ENCODE measurements at regions not wholly inside any gene's neighbourhood (a gene's known extent, or its start where the extent isn't known, plus 50 kb on each side); places are given as distances from the start of the nearest gene placed in this dataset.
A peak's percentile ranks its signal among the peaks of the same experiment; 100 is the strongest.

GRCh38 chr7:68422281-68422680 is 1176.0 kb upstream of the AUTS2 start:
- ATAC-seq (ENCODE audit: poor library complexity) = no peak
- no peak for DNase-seq
- intact Hi-C loops (cut with DNase I) = no loop called here

- DNase-seq = no peak
Observed at GRCh38 chr7:68423356-68423755, 1174.9 kb upstream of the AUTS2 start.

GRCh38 chr7:68424658-68425297 is 1173.5 kb upstream of the AUTS2 start:
- no peak for ATAC-seq (ENCODE audit: poor library complexity)
- intact Hi-C loops (cut with DNase I) = no loop called here
- no peak for DNase-seq

More at GRCh38 chr7:68423356-68423755, 1174.9 kb upstream of the AUTS2 start:
- intact Hi-C loops (cut with DNase I) = no loop called here
- no peak for ATAC-seq (ENCODE audit: poor library complexity)

- intact Hi-C loops (cut with DNase I) = no loop called here
- no peak for DNase-seq
- ATAC-seq (ENCODE audit: poor library complexity) = no peak
Observed at GRCh38 chr7:68425377-68425776, 1172.9 kb upstream of the AUTS2 start.

GRCh38 chr7:68429411-68430117 is 1168.7 kb upstream of the AUTS2 start:
- ATAC-seq (ENCODE audit: poor library complexity) (peak; percentile 86), DNase-seq (no peak)
- intact Hi-C loops (cut with DNase I) = no loop called here

GRCh38 chr7:68432585-68432984 is 1165.7 kb upstream of the AUTS2 start:
- ATAC-seq (ENCODE audit: poor library complexity) = peak; percentile 54
- intact Hi-C loops (cut with DNase I) = no loop called here
- DNase-seq = no peak

- DNase-seq (no peak), ATAC-seq (ENCODE audit: poor library complexity) (no peak)
- intact Hi-C loops (cut with DNase I) = no loop called here
Observed at GRCh38 chr7:68433462-68434070, 1164.7 kb upstream of the AUTS2 start.

- intact Hi-C loops (cut with DNase I) = no loop called here
- ATAC-seq (ENCODE audit: poor library complexity) = no peak
- DNase-seq = no peak
Observed at GRCh38 chr7:68434857-68435256, 1163.4 kb upstream of the AUTS2 start.

GRCh38 chr7:68438016-68438415 is 1160.3 kb upstream of the AUTS2 start:
- ATAC-seq (ENCODE audit: poor library complexity) (no peak), DNase-seq (no peak)
- intact Hi-C loops (cut with DNase I) = no loop called here

GRCh38 chr7:68438811-68439210 is 1159.5 kb upstream of the AUTS2 start:
- DNase-seq = no peak
- intact Hi-C loops (cut with DNase I) = no loop called here
- ATAC-seq (ENCODE audit: poor library complexity) = no peak

- DNase-seq (no peak), ATAC-seq (ENCODE audit: poor library complexity) (no peak)
- intact Hi-C loops (cut with DNase I) = no loop called here
Observed at GRCh38 chr7:68439897-68440296, 1158.4 kb upstream of the AUTS2 start.

- intact Hi-C loops (cut with DNase I) = no loop called here
- no peak for DNase-seq
- no peak for ATAC-seq (ENCODE audit: poor library complexity)
Observed at GRCh38 chr7:68440866-68441265, 1157.4 kb upstream of the AUTS2 start.

GRCh38 chr7:68441645-68442044 is 1156.6 kb upstream of the AUTS2 start:
- intact Hi-C loops (cut with DNase I) = no loop called here
- no peak for ATAC-seq (ENCODE audit: poor library complexity)
- no peak for DNase-seq

GRCh38 chr7:68442931-68443631 is 1155.2 kb upstream of the AUTS2 start:
- intact Hi-C loops (cut with DNase I) = no loop called here
- ATAC-seq (ENCODE audit: poor library complexity) = no peak
- DNase-seq = no peak

- ATAC-seq (ENCODE audit: poor library complexity) = no peak
- DNase-seq = no peak
- intact Hi-C loops (cut with DNase I) = no loop called here
Observed at GRCh38 chr7:68444042-68444441, 1154.2 kb upstream of the AUTS2 start.

- intact Hi-C loops (cut with DNase I) = no loop called here
Observed at GRCh38 chr7:68444956-68445355, 1153.3 kb upstream of the AUTS2 start.

GRCh38 chr7:68446183-68446582 is 1152.1 kb upstream of the AUTS2 start:
- DNase-seq (no peak), ATAC-seq (ENCODE audit: poor library complexity) (no peak)
- intact Hi-C loops (cut with DNase I) = no loop called here

More at GRCh38 chr7:68444956-68445355, 1153.3 kb upstream of the AUTS2 start:
- DNase-seq = no peak
- no peak for ATAC-seq (ENCODE audit: poor library complexity)

- intact Hi-C loops (cut with DNase I) = no loop called here
Observed at GRCh38 chr7:68449099-68449498, 1149.2 kb upstream of the AUTS2 start.

GRCh38 chr7:68449816-68450215 is 1148.5 kb upstream of the AUTS2 start:
- intact Hi-C loops (cut with DNase I) = no loop called here

More at GRCh38 chr7:68449099-68449498, 1149.2 kb upstream of the AUTS2 start:
- ATAC-seq (ENCODE audit: poor library complexity) (no peak), DNase-seq (no peak)

More at GRCh38 chr7:68449816-68450215, 1148.5 kb upstream of the AUTS2 start:
- ATAC-seq (ENCODE audit: poor library complexity) = no peak
- no peak for DNase-seq

All from Right ventricle myocardium superior (tissue), 1 donor.